DOHH2 (cell line): ENCODE measurements at regions not wholly inside any gene's neighbourhood (a gene's known extent, or its start where the extent isn't known, plus 50 kb on each side); places are given as distances from the start of the nearest gene placed in this dataset.

Source experiments
- EZH2phosphoT487 ChIP-seq: fragments of 200-600 bp; sonication (generic); IDR thresholded peaks from 2 replicates; pipeline ENCODE4 v1.6.1; 2017; ENCODE audit warnings: borderline replicate concordance, mild to moderate bottlenecking, antibody characterized with exemption, low read length, moderate library complexity, mixed read lengths
- TF ChIP-seq, protein P1 (sequence below): fragments of 200-600 bp; sonication (generic); IDR thresholded peaks from one replicate; pipeline ENCODE4 v1.5.1; 2014; ENCODE audit warnings: antibody characterized with exemption, mild to moderate bottlenecking, low read depth, low read length; ENCODE audit not compliant: poor library complexity, severe bottlenecking

DNA sequence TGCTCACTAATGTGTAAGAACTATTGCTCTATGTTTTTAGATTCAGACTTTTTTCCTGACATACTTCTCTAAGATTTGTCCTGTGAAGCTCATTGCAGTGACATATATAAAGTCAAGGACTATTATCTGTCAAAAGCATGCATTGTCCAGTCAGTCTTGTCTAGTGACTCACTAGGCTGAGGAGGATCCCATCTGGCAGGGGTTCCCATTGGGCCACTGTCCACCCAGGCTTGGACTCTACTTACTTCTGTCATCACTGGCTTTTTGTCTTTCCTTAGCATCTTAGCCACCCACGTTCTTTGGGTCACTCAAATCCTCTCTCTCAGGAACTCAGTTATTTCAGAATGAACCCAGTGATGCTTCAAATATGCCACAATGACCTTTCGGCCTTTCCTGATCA lies 132.6 kb upstream of the NABP1 start:
- TF ChIP-seq, protein P1, sequence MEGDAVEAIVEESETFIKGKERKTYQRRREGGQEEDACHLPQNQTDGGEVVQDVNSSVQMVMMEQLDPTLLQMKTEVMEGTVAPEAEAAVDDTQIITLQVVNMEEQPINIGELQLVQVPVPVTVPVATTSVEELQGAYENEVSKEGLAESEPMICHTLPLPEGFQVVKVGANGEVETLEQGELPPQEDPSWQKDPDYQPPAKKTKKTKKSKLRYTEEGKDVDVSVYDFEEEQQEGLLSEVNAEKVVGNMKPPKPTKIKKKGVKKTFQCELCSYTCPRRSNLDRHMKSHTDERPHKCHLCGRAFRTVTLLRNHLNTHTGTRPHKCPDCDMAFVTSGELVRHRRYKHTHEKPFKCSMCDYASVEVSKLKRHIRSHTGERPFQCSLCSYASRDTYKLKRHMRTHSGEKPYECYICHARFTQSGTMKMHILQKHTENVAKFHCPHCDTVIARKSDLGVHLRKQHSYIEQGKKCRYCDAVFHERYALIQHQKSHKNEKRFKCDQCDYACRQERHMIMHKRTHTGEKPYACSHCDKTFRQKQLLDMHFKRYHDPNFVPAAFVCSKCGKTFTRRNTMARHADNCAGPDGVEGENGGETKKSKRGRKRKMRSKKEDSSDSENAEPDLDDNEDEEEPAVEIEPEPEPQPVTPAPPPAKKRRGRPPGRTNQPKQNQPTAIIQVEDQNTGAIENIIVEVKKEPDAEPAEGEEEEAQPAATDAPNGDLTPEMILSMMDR = no peak
- no peak for TF ChIP-seq EZH2phosphoT487
